Calu3 (cell line): ENCODE measurements at regions not wholly inside any gene's neighbourhood (a gene's known extent, or its start where the extent isn't known, plus 50 kb on each side); places are given as distances from the start of the nearest gene placed in this dataset.

Source experiments
- BruUV-seq: library from RNA; stranded (reverse); fragments of 400-500 nt; replicated peaks from 2 replicates; lab custom pipeline; 2021; lab: Mats Ljungman, UMichigan
- CTCF ChIA-PET: fragments of 300-600 bp; sonication (Branson Sonifier 250); formaldehyde crosslinking; loops from one replicate; lab custom pipeline; 2022; ENCODE audit warnings: antibody characterized with exemption; lab: Charles Lee
- DNase-seq: peaks from one replicate; pipeline ENCODE4 v3.0.0; 2022
- H3K27ac Mint-ChIP-seq: one replicate; pipeline ENCODE4 v1.8.0; 2022; ENCODE audit warnings: mixed read lengths; ENCODE audit not compliant: unreplicated experiment
- H3K27me3 Mint-ChIP-seq: one replicate; pipeline ENCODE4 v1.8.0; 2022; ENCODE audit warnings: mixed read lengths; ENCODE audit not compliant: unreplicated experiment
- H3K36me3 Mint-ChIP-seq: one replicate; pipeline ENCODE4 v1.8.0; 2022; ENCODE audit warnings: mild to moderate bottlenecking, moderate library complexity, mixed read lengths; ENCODE audit not compliant: insufficient read depth, unreplicated experiment
- H3K4me1 Mint-ChIP-seq: one replicate; pipeline ENCODE4 v1.8.0; 2022; ENCODE audit warnings: mild to moderate bottlenecking, low read depth, mixed read lengths; ENCODE audit not compliant: unreplicated experiment
- H3K4me3 Mint-ChIP-seq: one replicate; pipeline ENCODE4 v1.8.0; 2022; ENCODE audit warnings: mild to moderate bottlenecking, low read depth, moderate library complexity, mixed read lengths; ENCODE audit not compliant: unreplicated experiment
- H3K9me3 Mint-ChIP-seq: one replicate; pipeline ENCODE4 v1.8.0; 2022; ENCODE audit warnings: low read depth, mixed read lengths; ENCODE audit not compliant: unreplicated experiment
- intact Hi-C: fragments of 100-400 bp; cut with micrococcal nuclease; formaldehyde crosslinking; loops from one replicate; pipeline ENCODE4 v1.10.0; 2022; ENCODE audit not compliant: unreplicated experiment
- TF ChIP-seq, protein P1 (sequence below): fragments of 200-600 bp; IDR thresholded peaks from one replicate; pipeline ENCODE4 v1.8.0; 2022; ENCODE audit warnings: antibody characterized with exemption; ENCODE audit not compliant: unreplicated experiment

GRCh38 chr20:40191573-40191972 lies 497.5 kb downstream of the MAFB start:
- H3K4me3 Mint-ChIP-seq: no peak overlapping the region
- no peak overlapping the region for H3K27ac Mint-ChIP-seq
- CTCF ChIA-PET: no interaction called here
- TF ChIP-seq, protein P1, sequence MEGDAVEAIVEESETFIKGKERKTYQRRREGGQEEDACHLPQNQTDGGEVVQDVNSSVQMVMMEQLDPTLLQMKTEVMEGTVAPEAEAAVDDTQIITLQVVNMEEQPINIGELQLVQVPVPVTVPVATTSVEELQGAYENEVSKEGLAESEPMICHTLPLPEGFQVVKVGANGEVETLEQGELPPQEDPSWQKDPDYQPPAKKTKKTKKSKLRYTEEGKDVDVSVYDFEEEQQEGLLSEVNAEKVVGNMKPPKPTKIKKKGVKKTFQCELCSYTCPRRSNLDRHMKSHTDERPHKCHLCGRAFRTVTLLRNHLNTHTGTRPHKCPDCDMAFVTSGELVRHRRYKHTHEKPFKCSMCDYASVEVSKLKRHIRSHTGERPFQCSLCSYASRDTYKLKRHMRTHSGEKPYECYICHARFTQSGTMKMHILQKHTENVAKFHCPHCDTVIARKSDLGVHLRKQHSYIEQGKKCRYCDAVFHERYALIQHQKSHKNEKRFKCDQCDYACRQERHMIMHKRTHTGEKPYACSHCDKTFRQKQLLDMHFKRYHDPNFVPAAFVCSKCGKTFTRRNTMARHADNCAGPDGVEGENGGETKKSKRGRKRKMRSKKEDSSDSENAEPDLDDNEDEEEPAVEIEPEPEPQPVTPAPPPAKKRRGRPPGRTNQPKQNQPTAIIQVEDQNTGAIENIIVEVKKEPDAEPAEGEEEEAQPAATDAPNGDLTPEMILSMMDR: no peak
- no peaks in the 10 kb centered on the region for H3K36me3 Mint-ChIP-seq
- H3K4me1 Mint-ChIP-seq: no peaks in the 10 kb centered on the region
- H3K9me3 Mint-ChIP-seq: peaks cover 10% of the 10 kb centered on the region
- intact Hi-C loops: no loop called here
- no peaks in the 10 kb centered on the region for H3K27me3 Mint-ChIP-seq
- DNase-seq: no peak
- BruUV-seq: no TSS peak

DNA sequence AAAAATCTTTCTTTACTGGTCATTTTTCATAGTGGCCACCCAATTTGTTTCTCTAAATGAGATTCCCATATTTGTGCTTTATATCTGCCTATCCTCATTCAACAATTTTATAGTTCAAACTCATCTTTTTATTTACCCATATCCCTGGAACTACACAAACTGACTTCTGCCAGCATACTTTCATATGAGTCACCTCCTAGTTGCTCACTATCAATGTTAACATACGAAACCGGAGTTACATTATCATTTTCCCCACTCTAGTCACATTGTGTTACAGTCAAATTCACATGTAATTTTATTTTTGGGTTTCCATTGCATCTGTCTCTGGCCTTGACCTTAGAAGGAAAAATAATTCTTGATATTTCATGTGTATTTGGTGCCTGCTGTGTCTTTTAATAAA lies 499.4 kb downstream of the MAFB start:
- intact Hi-C loops: no loop called here

GRCh38 chr20:40188319-40188718 lies 500.7 kb downstream of the MAFB start:
- H3K27ac Mint-ChIP-seq: no peak overlapping the region
- no peaks in the 10 kb centered on the region for H3K36me3 Mint-ChIP-seq
- no peak overlapping the region for H3K4me3 Mint-ChIP-seq
- TF ChIP-seq, protein P1: no peak
- no peaks in the 10 kb centered on the region for H3K4me1 Mint-ChIP-seq
- H3K27me3 Mint-ChIP-seq: no peaks in the 10 kb centered on the region
- BruUV-seq: no TSS peak
- CTCF ChIA-PET: no interaction called here
- intact Hi-C loops: no loop called here
- DNase-seq: no peak
- peaks cover 6% of the 10 kb centered on the region for H3K9me3 Mint-ChIP-seq

More for the DNA sequence above, 499.4 kb downstream of the MAFB start:
- peaks cover 10% of the 10 kb centered on the region for H3K9me3 Mint-ChIP-seq
- no peaks in the 10 kb centered on the region for H3K4me1 Mint-ChIP-seq
- BruUV-seq: no TSS peak
- H3K36me3 Mint-ChIP-seq: no peaks in the 10 kb centered on the region
- H3K27ac Mint-ChIP-seq: no peak overlapping the region
- DNase-seq: no peak
- TF ChIP-seq, protein P1: no peak
- H3K27me3 Mint-ChIP-seq: no peaks in the 10 kb centered on the region
- no peak overlapping the region for H3K4me3 Mint-ChIP-seq
- CTCF ChIA-PET: interaction anchor here (0.7 kb wide), 1 partner anchor 24 kb away, joined by 6 read pairs; no protein-coding TSS in a partner anchor

- H3K27me3 Mint-ChIP-seq: no peaks in the 10 kb centered on the region
Observed at GRCh38 chr20:40186826-40187225, 502.2 kb downstream of the MAFB start.

More at GRCh38 chr20:40186826-40187225, 502.2 kb downstream of the MAFB start:
- Mint-ChIP-seq H3K9me3 (peaks cover 5% of the 10 kb centered on the region), H3K4me1 (no peaks in the 10 kb centered on the region), H3K4me3 (no peak overlapping the region), H3K36me3 (no peaks in the 10 kb centered on the region), H3K27ac (no peak overlapping the region)
- no TSS peak for BruUV-seq
- DNase-seq: no peak
- TF ChIP-seq, protein P1: no peak
- CTCF ChIA-PET: interaction anchor here (0.6 kb wide), 1 partner anchor 1055 kb away, joined by 4 read pairs; no protein-coding TSS in a partner anchor
- intact Hi-C loops: no loop called here
